ENCODE measurements at regions not wholly inside any gene's neighbourhood (a gene's known extent, or its start where the extent isn't known, plus 50 kb on each side); places are given as distances from the start of the nearest gene placed in this dataset.

DNA sequence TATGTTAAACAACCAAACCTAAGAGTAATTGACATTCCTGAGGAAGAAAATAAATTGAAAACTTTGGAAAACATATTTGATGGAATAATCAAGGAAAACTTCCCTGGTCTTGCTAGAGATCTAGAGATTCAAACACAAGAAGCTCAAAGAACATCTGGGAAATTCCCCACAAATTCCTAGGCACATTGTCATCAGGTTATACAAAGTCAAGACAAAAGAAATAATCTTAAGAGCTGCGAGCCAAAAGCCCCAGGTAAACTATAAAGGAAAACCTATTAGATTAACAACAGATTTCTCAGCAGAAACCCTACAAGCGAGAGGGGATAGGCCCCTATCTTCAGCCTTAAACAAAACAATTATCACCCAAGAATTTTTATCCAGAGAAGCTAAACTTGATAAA, 1082.0 kb upstream of the IGFBP7 start:
- TF ChIP-seq, protein P1, sequence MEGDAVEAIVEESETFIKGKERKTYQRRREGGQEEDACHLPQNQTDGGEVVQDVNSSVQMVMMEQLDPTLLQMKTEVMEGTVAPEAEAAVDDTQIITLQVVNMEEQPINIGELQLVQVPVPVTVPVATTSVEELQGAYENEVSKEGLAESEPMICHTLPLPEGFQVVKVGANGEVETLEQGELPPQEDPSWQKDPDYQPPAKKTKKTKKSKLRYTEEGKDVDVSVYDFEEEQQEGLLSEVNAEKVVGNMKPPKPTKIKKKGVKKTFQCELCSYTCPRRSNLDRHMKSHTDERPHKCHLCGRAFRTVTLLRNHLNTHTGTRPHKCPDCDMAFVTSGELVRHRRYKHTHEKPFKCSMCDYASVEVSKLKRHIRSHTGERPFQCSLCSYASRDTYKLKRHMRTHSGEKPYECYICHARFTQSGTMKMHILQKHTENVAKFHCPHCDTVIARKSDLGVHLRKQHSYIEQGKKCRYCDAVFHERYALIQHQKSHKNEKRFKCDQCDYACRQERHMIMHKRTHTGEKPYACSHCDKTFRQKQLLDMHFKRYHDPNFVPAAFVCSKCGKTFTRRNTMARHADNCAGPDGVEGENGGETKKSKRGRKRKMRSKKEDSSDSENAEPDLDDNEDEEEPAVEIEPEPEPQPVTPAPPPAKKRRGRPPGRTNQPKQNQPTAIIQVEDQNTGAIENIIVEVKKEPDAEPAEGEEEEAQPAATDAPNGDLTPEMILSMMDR (IDR thresholded peaks at IDR 0.05) = no peak
- TF ChIP-seq POLR2A (IDR thresholded peaks at IDR 0.05) = no peak

Data from heart left ventricle (tissue), 13 donors.